Mesenchymal stem cell (in vitro differentiated cells and primary cell): ENCODE measurements at regions not wholly inside any gene's neighbourhood (a gene's known extent, or its start where the extent isn't known, plus 50 kb on each side); places are given as distances from the start of the nearest gene placed in this dataset.

ENCODE experiments used
- DNase-seq: peaks from one replicate; pipeline ENCODE4 v3.0.0-alpha.2; 2013
- H2AFZ ChIP-seq: one replicate; pipeline ENCODE4 v1.6.1; 2013; ENCODE audit warnings: low read depth, mild to moderate bottlenecking, control low read depth, inconsistent platforms, low read length, moderate library complexity
- H2AK5ac ChIP-seq: 2 replicates; pipeline ENCODE4 v1.6.1; 2013; ENCODE audit warnings: low read length, moderate library complexity, mild to moderate bottlenecking, inconsistent platforms; ENCODE audit not compliant: severe bottlenecking
- H2BK120ac ChIP-seq: one replicate; pipeline ENCODE4 v1.6.1; 2013; ENCODE audit warnings: low read depth, mild to moderate bottlenecking, inconsistent platforms, low read length, moderate library complexity
- H2BK12ac ChIP-seq, 2 experiments: one replicate each; pipeline ENCODE4 v1.6.1; 2013; ENCODE audit warnings: inconsistent platforms in 2 of 2, low read length in 2 of 2, mild to moderate bottlenecking in 2 of 2, moderate library complexity in 2 of 2, control low read depth in 1 of 2
- H2BK15ac ChIP-seq: one replicate; pipeline ENCODE4 v1.6.1; 2013; ENCODE audit warnings: mild to moderate bottlenecking, low read depth, inconsistent platforms; ENCODE audit not compliant: poor library complexity, severe bottlenecking
- H2BK5ac ChIP-seq: 2 replicates; pipeline ENCODE4 v1.6.1; 2013; ENCODE audit warnings: low read depth, mild to moderate bottlenecking, low read length, control low read depth, inconsistent platforms; ENCODE audit not compliant: poor library complexity, severe bottlenecking
- H3K14ac ChIP-seq, 2 experiments: one replicate each; pipeline ENCODE4 v1.6.1; 2013; ENCODE audit warnings: inconsistent platforms in 2 of 2, low read length in 2 of 2, control low read depth in 1 of 2, mild to moderate bottlenecking in 1 of 2, moderate library complexity in 1 of 2
- H3K18ac ChIP-seq, 2 experiments: one replicate each; pipeline ENCODE4 v1.6.1; 2013; ENCODE audit warnings: inconsistent platforms in 2 of 2, low read length in 2 of 2, control low read depth in 1 of 2, low read depth in 1 of 2, mild to moderate bottlenecking in 1 of 2
- H3K23ac ChIP-seq, 2 experiments: one replicate each; pipeline ENCODE4 v1.6.1; 2013; ENCODE audit warnings: inconsistent platforms in 2 of 2, low read length in 2 of 2, mild to moderate bottlenecking in 2 of 2, moderate library complexity in 2 of 2, control low read depth in 1 of 2
- H3K27ac ChIP-seq: 2 replicates; pipeline ENCODE4 v1.5.1; 2013; ENCODE audit warnings: mild to moderate bottlenecking, moderate library complexity, low read length, control low read depth, inconsistent platforms; ENCODE audit not compliant: poor library complexity, severe bottlenecking
- H3K27me3 ChIP-seq, 2 experiments: 2 replicates each; pipeline versions ENCODE4 v1.6.1 to v1.7.0; 2013; ENCODE audit warnings: low read length in 2 of 2, mild to moderate bottlenecking in 2 of 2, moderate library complexity in 2 of 2, control low read depth in 1 of 2, inconsistent platforms in 1 of 2; ENCODE audit not compliant: control insufficient read depth in 1 of 2, insufficient read depth in 1 of 2
- H3K36me3 ChIP-seq, 2 experiments: 2 replicates each; pipeline versions ENCODE4 v1.6.1 to v1.7.0; 2013; ENCODE audit warnings: low read length in 2 of 2, control low read depth in 1 of 2, inconsistent platforms in 1 of 2, low read depth in 1 of 2, mild to moderate bottlenecking in 1 of 2; ENCODE audit not compliant: insufficient read depth in 2 of 2, control insufficient read depth in 1 of 2
- H3K4ac ChIP-seq, 2 experiments: one replicate each; pipeline ENCODE4 v1.6.1; 2013; ENCODE audit warnings: inconsistent platforms in 2 of 2, low read length in 2 of 2, mild to moderate bottlenecking in 2 of 2, moderate library complexity in 2 of 2, control low read depth in 1 of 2, low read depth in 1 of 2
- H3K4me1 ChIP-seq: 2 replicates; pipeline ENCODE4 v1.6.1; 2013; ENCODE audit warnings: low read depth, low read length, control low read depth; ENCODE audit not compliant: control insufficient read depth, insufficient read depth
- H3K4me2 ChIP-seq: 2 replicates; pipeline ENCODE4 v1.6.1; 2013; ENCODE audit warnings: low read length, mild to moderate bottlenecking, inconsistent platforms; ENCODE audit not compliant: poor library complexity, severe bottlenecking
- H3K4me3 ChIP-seq, 2 experiments: 2 replicates each; pipeline versions ENCODE4 v1.5.1 to v1.7.0; 2013; ENCODE audit warnings: low read length in 2 of 2, mild to moderate bottlenecking in 2 of 2, control low read depth in 1 of 2, low read depth in 1 of 2; ENCODE audit not compliant: insufficient read depth in 1 of 2
- H3K79me1 ChIP-seq: replicated peaks from 2 replicates; pipeline ENCODE4 v1.6.1; 2013; ENCODE audit warnings: mild to moderate bottlenecking, control low read depth, low read length, inconsistent platforms; ENCODE audit not compliant: poor library complexity, severe bottlenecking
- H3K9ac ChIP-seq: 2 replicates; pipeline ENCODE4 v1.7.0; 2013; ENCODE audit warnings: mild to moderate bottlenecking, low read length, moderate library complexity
- H3K9me3 ChIP-seq: 2 replicates; pipeline ENCODE4 v1.7.0; 2013; ENCODE audit warnings: mild to moderate bottlenecking, low read length; ENCODE audit not compliant: control insufficient read depth
- H4K8ac ChIP-seq: one replicate; pipeline ENCODE4 v1.6.1; 2013; ENCODE audit warnings: inconsistent platforms, mild to moderate bottlenecking, low read length, moderate library complexity
- H4K91ac ChIP-seq: one replicate; pipeline ENCODE4 v1.6.1; 2013; ENCODE audit warnings: mild to moderate bottlenecking, low read length, inconsistent platforms
- WGBS: methylation state at CpG from one replicate; pipeline ENCODE4 v1.1.7; 2013; ENCODE audit warnings: mixed read lengths; 5-methylcytosine and 5-hydroxymethylcytosine counted together

DNA sequence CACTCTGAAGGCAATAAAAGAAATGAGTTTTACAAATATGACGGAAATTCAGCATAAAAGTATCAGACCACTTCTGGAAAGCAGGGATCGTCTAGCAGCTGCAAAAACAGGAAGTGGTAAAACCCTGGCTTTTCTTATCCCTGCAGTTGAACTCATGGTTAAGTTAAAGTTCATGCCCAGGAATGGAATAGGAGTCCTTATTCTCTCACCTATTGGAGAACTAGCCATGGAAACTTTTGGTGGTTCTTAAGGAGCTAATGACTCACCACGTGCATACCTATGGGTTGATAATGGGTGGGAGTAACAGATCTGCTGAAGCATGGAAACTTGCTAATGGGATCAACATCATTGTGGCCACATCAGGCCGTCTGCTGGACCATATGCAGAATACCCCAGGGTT, 93.5 kb upstream of the RGMB start:
- Histone ChIP-seq H2BK15ac (no peak overlapping the region), H3K9ac (no peak overlapping the region), H3K23ac (no peak overlapping the region), H2AK5ac (no peak overlapping the region), H3K27me3 (no peaks in the 10 kb centered on the region), H3K36me3 (no peaks in the 10 kb centered on the region), H3K4me1 (no peaks in the 10 kb centered on the region), H2AFZ (no peak overlapping the region), H2BK5ac (no peak overlapping the region), H3K14ac (no peak overlapping the region), H3K79me1 (no peaks in the 10 kb centered on the region), H2BK12ac (no peak overlapping the region), H3K27ac (no peak overlapping the region), H3K18ac (no peak overlapping the region), H2BK120ac (no peak overlapping the region), H3K4me2 (no peak overlapping the region), H4K91ac (no peak overlapping the region), H3K4ac (no peak overlapping the region), H3K9me3 (peaks cover 17% of the 10 kb centered on the region), H3K4me3 (no peak overlapping the region), H4K8ac (no peak overlapping the region)
- no peak for DNase-seq
- WGBS, result 71% methylated on average over 4 of the region's 4 CpGs

- H3K4me2 ChIP-seq, result no peak overlapping the region
- H3K14ac ChIP-seq, result no peak overlapping the region
- H2AFZ ChIP-seq, result no peak overlapping the region
- H3K4me1 ChIP-seq, result no peaks in the 10 kb centered on the region
- no peak overlapping the region for H3K27ac ChIP-seq
- no peak overlapping the region for H3K18ac ChIP-seq
- DNase-seq, result no peak
- H3K9me3 ChIP-seq, result peaks cover 30% of the 10 kb centered on the region
- H2BK5ac ChIP-seq, result no peak overlapping the region
- no peaks in the 10 kb centered on the region for H3K27me3 ChIP-seq
- no peak overlapping the region for H3K9ac ChIP-seq
- no peaks in the 10 kb centered on the region for H3K79me1 ChIP-seq
- no peak overlapping the region for H3K4ac ChIP-seq
- H2AK5ac ChIP-seq, result no peak overlapping the region
- no peak overlapping the region for H2BK120ac ChIP-seq
- H3K4me3 ChIP-seq, result no peak overlapping the region
- no peak overlapping the region for H3K23ac ChIP-seq
- H4K8ac ChIP-seq, result no peak overlapping the region
- H3K36me3 ChIP-seq, result no peaks in the 10 kb centered on the region
- no peak overlapping the region for H2BK12ac ChIP-seq
- H4K91ac ChIP-seq, result no peak overlapping the region
- H2BK15ac ChIP-seq, result no peak overlapping the region
Measured at GRCh38 chr5:98690002-98690401, 83.5 kb upstream of the RGMB start.

- no peaks in the 10 kb centered on the region for H3K36me3 ChIP-seq
- no peak overlapping the region for H2BK120ac ChIP-seq
- H3K4me1 ChIP-seq, result no peaks in the 10 kb centered on the region
- no peak overlapping the region for H2AK5ac ChIP-seq
- peaks cover 33% of the 10 kb centered on the region for H3K9me3 ChIP-seq
- 89% methylated on average over 1 of the region's 1 CpG for WGBS
- H3K14ac ChIP-seq, result no peak overlapping the region
- DNase-seq, result no peak
- no peak overlapping the region for H3K4me3 ChIP-seq
- H3K27ac ChIP-seq, result no peak overlapping the region
- H3K23ac ChIP-seq, result no peak overlapping the region
- no peak overlapping the region for H2BK12ac ChIP-seq
- no peak overlapping the region for H2BK5ac ChIP-seq
- H3K27me3 ChIP-seq, result no peaks in the 10 kb centered on the region
- no peak overlapping the region for H3K18ac ChIP-seq
- H4K91ac ChIP-seq, result no peak overlapping the region
- no peak overlapping the region for H3K4ac ChIP-seq
- H2AFZ ChIP-seq, result no peak overlapping the region
- H3K4me2 ChIP-seq, result no peak overlapping the region
- H3K9ac ChIP-seq, result no peak overlapping the region
- no peak overlapping the region for H4K8ac ChIP-seq
- H2BK15ac ChIP-seq, result no peak overlapping the region
- no peaks in the 10 kb centered on the region for H3K79me1 ChIP-seq
Measured at GRCh38 chr5:98694902-98695301, 78.6 kb upstream of the RGMB start.

- Histone ChIP-seq H3K23ac (no peak overlapping the region), H3K4me1 (peaks cover 2% of the 10 kb centered on the region), H3K27ac (no peak overlapping the region), H2BK12ac (no peak overlapping the region), H3K36me3 (peaks cover 0 to 4% of the 10 kb centered on the region in 2 experiments), H3K9ac (no peak overlapping the region), H4K91ac (no peak overlapping the region), H2AK5ac (no peak overlapping the region), H3K79me1 (no peaks in the 10 kb centered on the region), H2AFZ (no peak overlapping the region), H3K9me3 (peaks cover 24% of the 10 kb centered on the region), H4K8ac (no peak overlapping the region), H3K4me2 (no peak overlapping the region), H3K14ac (no peak overlapping the region), H2BK120ac (no peak overlapping the region), H3K18ac (no peak overlapping the region), H2BK15ac (no peak overlapping the region), H3K4ac (no peak overlapping the region), H2BK5ac (no peak overlapping the region), H3K27me3 (no peaks in the 10 kb centered on the region), H3K4me3 (no peak overlapping the region)
- DNase-seq, result no peak
Measured at GRCh38 chr5:98698359-98698758, 75.1 kb upstream of the RGMB start.
